GM23338 (cell line): ENCODE measurements at regions not wholly inside any gene's neighbourhood (a gene's known extent, or its start where the extent isn't known, plus 50 kb on each side); places are given as distances from the start of the nearest gene placed in this dataset.

Source experiments
- TF ChIP-seq, protein P1 (sequence below), 2 experiments: fragments of 200-600 bp in 1 of 2; sonication (generic) in 1 of 2; conservative IDR thresholded peaks; 2 replicates each; pipeline versions ENCODE4 v1.5.1 to v1.6.1; 2016 to 2017; ENCODE audit warnings: antibody characterized with exemption in 2 of 2, low read depth in 2 of 2, mild to moderate bottlenecking in 2 of 2, moderate library complexity in 1 of 2
- TF ChIP-seq, protein P2 (sequence below): IDR thresholded peaks from one replicate; pipeline ENCODE4 v1.6.1; 2018; ENCODE audit warnings: antibody characterized with exemption; ENCODE audit not compliant: unreplicated experiment

- TF ChIP-seq, protein P1, sequence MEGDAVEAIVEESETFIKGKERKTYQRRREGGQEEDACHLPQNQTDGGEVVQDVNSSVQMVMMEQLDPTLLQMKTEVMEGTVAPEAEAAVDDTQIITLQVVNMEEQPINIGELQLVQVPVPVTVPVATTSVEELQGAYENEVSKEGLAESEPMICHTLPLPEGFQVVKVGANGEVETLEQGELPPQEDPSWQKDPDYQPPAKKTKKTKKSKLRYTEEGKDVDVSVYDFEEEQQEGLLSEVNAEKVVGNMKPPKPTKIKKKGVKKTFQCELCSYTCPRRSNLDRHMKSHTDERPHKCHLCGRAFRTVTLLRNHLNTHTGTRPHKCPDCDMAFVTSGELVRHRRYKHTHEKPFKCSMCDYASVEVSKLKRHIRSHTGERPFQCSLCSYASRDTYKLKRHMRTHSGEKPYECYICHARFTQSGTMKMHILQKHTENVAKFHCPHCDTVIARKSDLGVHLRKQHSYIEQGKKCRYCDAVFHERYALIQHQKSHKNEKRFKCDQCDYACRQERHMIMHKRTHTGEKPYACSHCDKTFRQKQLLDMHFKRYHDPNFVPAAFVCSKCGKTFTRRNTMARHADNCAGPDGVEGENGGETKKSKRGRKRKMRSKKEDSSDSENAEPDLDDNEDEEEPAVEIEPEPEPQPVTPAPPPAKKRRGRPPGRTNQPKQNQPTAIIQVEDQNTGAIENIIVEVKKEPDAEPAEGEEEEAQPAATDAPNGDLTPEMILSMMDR (conservative IDR thresholded peaks at IDR 0.05; ENCODE audit: low read depth in 2 of 2): no peak
- TF ChIP-seq, protein P2, sequence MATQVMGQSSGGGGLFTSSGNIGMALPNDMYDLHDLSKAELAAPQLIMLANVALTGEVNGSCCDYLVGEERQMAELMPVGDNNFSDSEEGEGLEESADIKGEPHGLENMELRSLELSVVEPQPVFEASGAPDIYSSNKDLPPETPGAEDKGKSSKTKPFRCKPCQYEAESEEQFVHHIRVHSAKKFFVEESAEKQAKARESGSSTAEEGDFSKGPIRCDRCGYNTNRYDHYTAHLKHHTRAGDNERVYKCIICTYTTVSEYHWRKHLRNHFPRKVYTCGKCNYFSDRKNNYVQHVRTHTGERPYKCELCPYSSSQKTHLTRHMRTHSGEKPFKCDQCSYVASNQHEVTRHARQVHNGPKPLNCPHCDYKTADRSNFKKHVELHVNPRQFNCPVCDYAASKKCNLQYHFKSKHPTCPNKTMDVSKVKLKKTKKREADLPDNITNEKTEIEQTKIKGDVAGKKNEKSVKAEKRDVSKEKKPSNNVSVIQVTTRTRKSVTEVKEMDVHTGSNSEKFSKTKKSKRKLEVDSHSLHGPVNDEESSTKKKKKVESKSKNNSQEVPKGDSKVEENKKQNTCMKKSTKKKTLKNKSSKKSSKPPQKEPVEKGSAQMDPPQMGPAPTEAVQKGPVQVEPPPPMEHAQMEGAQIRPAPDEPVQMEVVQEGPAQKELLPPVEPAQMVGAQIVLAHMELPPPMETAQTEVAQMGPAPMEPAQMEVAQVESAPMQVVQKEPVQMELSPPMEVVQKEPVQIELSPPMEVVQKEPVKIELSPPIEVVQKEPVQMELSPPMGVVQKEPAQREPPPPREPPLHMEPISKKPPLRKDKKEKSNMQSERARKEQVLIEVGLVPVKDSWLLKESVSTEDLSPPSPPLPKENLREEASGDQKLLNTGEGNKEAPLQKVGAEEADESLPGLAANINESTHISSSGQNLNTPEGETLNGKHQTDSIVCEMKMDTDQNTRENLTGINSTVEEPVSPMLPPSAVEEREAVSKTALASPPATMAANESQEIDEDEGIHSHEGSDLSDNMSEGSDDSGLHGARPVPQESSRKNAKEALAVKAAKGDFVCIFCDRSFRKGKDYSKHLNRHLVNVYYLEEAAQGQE: no peak
These were observed 835.0 kb upstream of the FANCL start for GRCh38 chr2:59076079-59076619.
